ENCODE measurements at regions not wholly inside any gene's neighbourhood (a gene's known extent, or its start where the extent isn't known, plus 50 kb on each side); places are given as distances from the start of the nearest gene placed in this dataset.

GRCh38 chr1:221837896-221838295 is 96.0 kb upstream of the DUSP10 start:
- H3K9ac ChIP-seq (ENCODE audit: low read length), result no peak overlapping the region
- H4K8ac ChIP-seq (ENCODE audit: low read depth, low read length), result no peak overlapping the region
- no peaks in the 10 kb centered on the region for H3K79me2 ChIP-seq (ENCODE audit: control insufficient read depth, insufficient read depth, low read length, poor library complexity)
- DNase-seq, result no peak
- peaks cover 2 to 4% of the 10 kb centered on the region in 2 experiments for H3K4me1 ChIP-seq (ENCODE audit: control insufficient read depth in 1 of 2, insufficient read depth in 2 of 2, low read length in 2 of 2)
- H3K14ac ChIP-seq (ENCODE audit: low read length), result no peak overlapping the region
- no peak overlapping the region for H2BK120ac ChIP-seq (ENCODE audit: insufficient read depth, low read length, poor library complexity)
- no peak overlapping the region for H3K23ac ChIP-seq (ENCODE audit: low read length)
- no peak overlapping the region for H3K4me2 ChIP-seq (ENCODE audit: low read length)
- H3K79me1 ChIP-seq (ENCODE audit: low read length), result peaks cover 6% of the 10 kb centered on the region
- H2AK5ac ChIP-seq (ENCODE audit: low read length), result no peak overlapping the region
- no CpG with 5 or more reads among the region's 8 CpGs for WGBS (ENCODE audit: extremely low coverage, insufficient coverage, insufficient read length)
- H2AFZ ChIP-seq (ENCODE audit: insufficient read depth, low read length, poor library complexity), result no peak overlapping the region
- H3K18ac ChIP-seq (ENCODE audit: low read length), result no peak overlapping the region
- H4K12ac ChIP-seq (ENCODE audit: low read depth, low read length), result no peak overlapping the region
- no peak overlapping the region for H4K91ac ChIP-seq (ENCODE audit: low read depth, low read length)
- no peaks in the 10 kb centered on the region for H3K36me3 ChIP-seq (ENCODE audit: control insufficient read depth in 1 of 2, insufficient read depth in 2 of 2, low read length in 2 of 2)
- no peak overlapping the region for H3K4ac ChIP-seq (ENCODE audit: low read depth, low read length)
- no peaks in the 10 kb centered on the region for H3K9me3 ChIP-seq (ENCODE audit: insufficient read depth, low read depth, low read length)
- H3K4me3 ChIP-seq (ENCODE audit: low read depth, low read length), result no peak overlapping the region
- H3K27ac ChIP-seq (ENCODE audit: low read depth, low read length), result no peak overlapping the region
- no peak overlapping the region for H2BK12ac ChIP-seq (ENCODE audit: low read length)
- no peaks in the 10 kb centered on the region for H3K27me3 ChIP-seq (ENCODE audit: insufficient read depth, low read length)
- H2BK5ac ChIP-seq (ENCODE audit: low read depth, low read length, poor library complexity), result no peak overlapping the region

GRCh38 chr1:221834698-221835513 is 93.0 kb upstream of the DUSP10 start:
- no peak overlapping the region for H3K4me3 ChIP-seq (ENCODE audit: low read depth, low read length)
- H4K91ac ChIP-seq (ENCODE audit: low read depth, low read length), result no peak overlapping the region
- H3K79me1 ChIP-seq (ENCODE audit: low read length), result peaks cover 3% of the 10 kb centered on the region
- H3K18ac ChIP-seq (ENCODE audit: low read length), result no peak overlapping the region
- no peak overlapping the region for H2BK12ac ChIP-seq (ENCODE audit: low read length)
- no peak overlapping the region for H4K8ac ChIP-seq (ENCODE audit: low read depth, low read length)
- no peak overlapping the region for H3K4me2 ChIP-seq (ENCODE audit: low read length)
- no peak overlapping the region for H3K4ac ChIP-seq (ENCODE audit: low read depth, low read length)
- WGBS (ENCODE audit: extremely low coverage, insufficient coverage, insufficient read length), result no CpG with 5 or more reads among the region's 3 CpGs
- peak; percentile 31 to 66 for DNase-seq
- H3K4me1 ChIP-seq (ENCODE audit: control insufficient read depth in 1 of 2, insufficient read depth in 2 of 2, low read length in 2 of 2), result no peaks in the 10 kb centered on the region
- H3K9ac ChIP-seq (ENCODE audit: low read length), result no peak overlapping the region
- H2BK120ac ChIP-seq (ENCODE audit: insufficient read depth, low read length, poor library complexity), result no peak overlapping the region
- H2AK5ac ChIP-seq (ENCODE audit: low read length), result no peak overlapping the region
- no peak overlapping the region for H3K23ac ChIP-seq (ENCODE audit: low read length)
- no peak overlapping the region for H2BK5ac ChIP-seq (ENCODE audit: low read depth, low read length, poor library complexity)
- H3K79me2 ChIP-seq (ENCODE audit: control insufficient read depth, insufficient read depth, low read length, poor library complexity), result no peaks in the 10 kb centered on the region
- H3K9me3 ChIP-seq (ENCODE audit: insufficient read depth, low read depth, low read length), result no peaks in the 10 kb centered on the region
- H3K36me3 ChIP-seq (ENCODE audit: control insufficient read depth in 1 of 2, insufficient read depth in 2 of 2, low read length in 2 of 2), result no peaks in the 10 kb centered on the region
- no peak overlapping the region for H4K12ac ChIP-seq (ENCODE audit: low read depth, low read length)
- no peak overlapping the region for H2AFZ ChIP-seq (ENCODE audit: insufficient read depth, low read length, poor library complexity)
- H3K27ac ChIP-seq (ENCODE audit: low read depth, low read length), result no peak overlapping the region
- H3K27me3 ChIP-seq (ENCODE audit: insufficient read depth, low read length), result no peaks in the 10 kb centered on the region
- H3K14ac ChIP-seq (ENCODE audit: low read length), result no peak overlapping the region

GRCh38 chr1:221832617-221833016 is 90.7 kb upstream of the DUSP10 start:
- Histone ChIP-seq H3K4me2 (ENCODE audit: low read length) (no peak overlapping the region), H3K4me1 (ENCODE audit: control insufficient read depth in 1 of 2, insufficient read depth in 2 of 2, low read length in 2 of 2) (no peaks in the 10 kb centered on the region)
- DNase-seq, result no peak

GRCh38 chr1:221832151-221832550 is 90.3 kb upstream of the DUSP10 start:
- no peak overlapping the region for H2AK5ac ChIP-seq (ENCODE audit: low read length)
- no peak overlapping the region for H3K9ac ChIP-seq (ENCODE audit: low read length)
- no peak for DNase-seq
- no peak overlapping the region for H4K8ac ChIP-seq (ENCODE audit: low read depth, low read length)
- no peak overlapping the region for H3K23ac ChIP-seq (ENCODE audit: low read length)
- no peak overlapping the region for H3K4me2 ChIP-seq (ENCODE audit: low read length)
- no peak overlapping the region for H3K4me3 ChIP-seq (ENCODE audit: low read depth, low read length)
- no CpG with 5 or more reads among the region's 1 CpG for WGBS (ENCODE audit: extremely low coverage, insufficient coverage, insufficient read length)
- no peak overlapping the region for H3K14ac ChIP-seq (ENCODE audit: low read length)
- no peak overlapping the region for H3K27ac ChIP-seq (ENCODE audit: low read depth, low read length)
- no peak overlapping the region for H3K4ac ChIP-seq (ENCODE audit: low read depth, low read length)
- no peaks in the 10 kb centered on the region for H3K79me1 ChIP-seq (ENCODE audit: low read length)
- no peak overlapping the region for H4K12ac ChIP-seq (ENCODE audit: low read depth, low read length)
- H4K91ac ChIP-seq (ENCODE audit: low read depth, low read length), result no peak overlapping the region
- H2BK12ac ChIP-seq (ENCODE audit: low read length), result no peak overlapping the region
- no peaks in the 10 kb centered on the region for H3K27me3 ChIP-seq (ENCODE audit: insufficient read depth, low read length)
- no peaks in the 10 kb centered on the region for H3K9me3 ChIP-seq (ENCODE audit: insufficient read depth, low read depth, low read length)
- no peak overlapping the region for H2BK5ac ChIP-seq (ENCODE audit: low read depth, low read length, poor library complexity)
- H3K79me2 ChIP-seq (ENCODE audit: control insufficient read depth, insufficient read depth, low read length, poor library complexity), result no peaks in the 10 kb centered on the region
- H2BK120ac ChIP-seq (ENCODE audit: insufficient read depth, low read length, poor library complexity), result no peak overlapping the region
- no peak overlapping the region for H2AFZ ChIP-seq (ENCODE audit: insufficient read depth, low read length, poor library complexity)
- no peak overlapping the region for H3K18ac ChIP-seq (ENCODE audit: low read length)
- peaks cover 0 to under 1% of the 10 kb centered on the region in 2 experiments for H3K4me1 ChIP-seq (ENCODE audit: control insufficient read depth in 1 of 2, insufficient read depth in 2 of 2, low read length in 2 of 2)
- H3K36me3 ChIP-seq (ENCODE audit: control insufficient read depth in 1 of 2, insufficient read depth in 2 of 2, low read length in 2 of 2), result no peaks in the 10 kb centered on the region

More at GRCh38 chr1:221832617-221833016, 90.7 kb upstream of the DUSP10 start:
- Histone ChIP-seq H2BK5ac (ENCODE audit: low read depth, low read length, poor library complexity) (no peak overlapping the region), H3K27me3 (ENCODE audit: insufficient read depth, low read length) (no peaks in the 10 kb centered on the region), H3K14ac (ENCODE audit: low read length) (peak overlapping the region; percentile 58), H4K91ac (ENCODE audit: low read depth, low read length) (no peak overlapping the region), H3K9ac (ENCODE audit: low read length) (no peak overlapping the region), H3K9me3 (ENCODE audit: insufficient read depth, low read depth, low read length) (no peaks in the 10 kb centered on the region), H4K12ac (ENCODE audit: low read depth, low read length) (no peak overlapping the region), H4K8ac (ENCODE audit: low read depth, low read length) (peak overlapping the region; percentile 39), H3K36me3 (ENCODE audit: control insufficient read depth in 1 of 2, insufficient read depth in 2 of 2, low read length in 2 of 2) (no peaks in the 10 kb centered on the region), H3K23ac (ENCODE audit: low read length) (no peak overlapping the region), H3K4me3 (ENCODE audit: low read depth, low read length) (no peak overlapping the region), H2AFZ (ENCODE audit: insufficient read depth, low read length, poor library complexity) (no peak overlapping the region), H2BK120ac (ENCODE audit: insufficient read depth, low read length, poor library complexity) (no peak overlapping the region), H3K27ac (ENCODE audit: low read depth, low read length) (no peak overlapping the region), H3K18ac (ENCODE audit: low read length) (no peak overlapping the region), H3K79me2 (ENCODE audit: control insufficient read depth, insufficient read depth, low read length, poor library complexity) (no peaks in the 10 kb centered on the region), H3K4ac (ENCODE audit: low read depth, low read length) (no peak overlapping the region), H2AK5ac (ENCODE audit: low read length) (no peak overlapping the region), H2BK12ac (ENCODE audit: low read length) (peak overlapping the region; percentile 29), H3K79me1 (ENCODE audit: low read length) (no peaks in the 10 kb centered on the region)
- WGBS (ENCODE audit: extremely low coverage, insufficient coverage, insufficient read length), result no CpG with 5 or more reads among the region's 2 CpGs
